Ishikawa (cell line): ENCODE measurements at regions not wholly inside any gene's neighbourhood (a gene's known extent, or its start where the extent isn't known, plus 50 kb on each side); places are given as distances from the start of the nearest gene placed in this dataset.

Experiments used
- CEBPB ChIP-seq: IDR thresholded peaks from 2 replicates; pipeline ENCODE4 v1.6.1; 2012
- CREB1 ChIP-seq: IDR thresholded peaks from 2 replicates; pipeline ENCODE4 v1.6.1; 2012; ENCODE audit warnings: low read depth
- EGR1 ChIP-seq: IDR thresholded peaks from 2 replicates; pipeline ENCODE4 v1.6.1; 2012
- EP300 ChIP-seq: IDR thresholded peaks from 2 replicates; pipeline ENCODE4 v1.6.1; 2012; ENCODE audit warnings: borderline replicate concordance
- FOXM1 ChIP-seq: IDR thresholded peaks from 2 replicates; pipeline ENCODE4 v1.6.1; 2012; ENCODE audit warnings: low read depth, borderline replicate concordance
- MAX ChIP-seq: IDR thresholded peaks from 2 replicates; pipeline ENCODE4 v1.6.1; 2012
- NFIC ChIP-seq: IDR thresholded peaks from 2 replicates; pipeline ENCODE4 v1.6.1; 2012
- RAD21 ChIP-seq: IDR thresholded peaks from 2 replicates; pipeline ENCODE4 v1.6.1; 2012; ENCODE audit warnings: low read depth
- REST ChIP-seq: IDR thresholded peaks from 2 replicates; pipeline ENCODE4 v1.6.1; 2012; ENCODE audit warnings: low read depth, mild to moderate bottlenecking
- TAF1 ChIP-seq: IDR thresholded peaks from 2 replicates; pipeline ENCODE4 v1.6.1; 2012; ENCODE audit warnings: low read depth, mild to moderate bottlenecking
- TCF12 ChIP-seq: IDR thresholded peaks from 2 replicates; pipeline ENCODE4 v1.6.1; 2012; ENCODE audit warnings: low read depth
- TEAD4 ChIP-seq: IDR thresholded peaks from 2 replicates; pipeline ENCODE4 v1.6.1; 2012
- YY1 ChIP-seq: IDR thresholded peaks from 2 replicates; pipeline ENCODE4 v1.6.1; 2012; ENCODE audit warnings: low read depth
- ZBTB7A ChIP-seq: IDR thresholded peaks from 2 replicates; pipeline ENCODE4 v1.6.1; 2012; ENCODE audit warnings: low read depth
- TF ChIP-seq, protein P1 (sequence below): IDR thresholded peaks from 2 replicates; pipeline ENCODE4 v1.6.1; 2012

GRCh38 chrX:43566170-43566569 is 89.9 kb upstream of the MAOA start:
- TF ChIP-seq EGR1, result no peak
- TF ChIP-seq CEBPB, result no peak
- TF ChIP-seq EP300, result no peak
- no peak for TF ChIP-seq ZBTB7A
- no peak for TF ChIP-seq TAF1
- no peak for TF ChIP-seq MAX
- TF ChIP-seq YY1, result no peak
- TF ChIP-seq TCF12, result no peak
- TF ChIP-seq, protein P1, sequence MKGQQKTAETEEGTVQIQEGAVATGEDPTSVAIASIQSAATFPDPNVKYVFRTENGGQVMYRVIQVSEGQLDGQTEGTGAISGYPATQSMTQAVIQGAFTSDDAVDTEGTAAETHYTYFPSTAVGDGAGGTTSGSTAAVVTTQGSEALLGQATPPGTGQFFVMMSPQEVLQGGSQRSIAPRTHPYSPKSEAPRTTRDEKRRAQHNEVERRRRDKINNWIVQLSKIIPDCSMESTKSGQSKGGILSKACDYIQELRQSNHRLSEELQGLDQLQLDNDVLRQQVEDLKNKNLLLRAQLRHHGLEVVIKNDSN, result no peak
- no peak for TF ChIP-seq REST
- TF ChIP-seq NFIC, result no peak
- no peak for TF ChIP-seq RAD21
- no peak for TF ChIP-seq CREB1

- TF ChIP-seq FOXM1 (no peak), EP300 (no peak), EGR1 (no peak)
Observed at GRCh38 chrX:43573441-43574015, 82.6 kb upstream of the MAOA start.

DNA sequence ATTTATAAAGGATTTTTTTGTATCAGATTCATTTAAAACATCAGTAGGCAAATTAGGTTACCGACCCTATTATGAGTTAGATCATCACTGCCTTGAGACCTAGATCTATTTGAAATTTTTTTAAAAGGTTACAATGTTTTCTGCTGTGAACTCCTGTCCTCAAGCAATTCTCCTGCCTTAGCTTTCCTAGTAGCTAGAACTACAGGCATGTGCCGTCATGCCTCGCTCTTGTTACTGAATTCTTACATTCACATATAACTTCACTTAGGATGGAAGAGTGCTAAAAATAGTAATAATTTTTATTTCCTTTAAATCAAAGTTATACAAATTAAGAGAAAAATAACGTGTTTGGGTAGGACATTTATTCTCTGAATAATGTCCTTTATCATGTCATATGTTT is 75.5 kb upstream of the MAOA start:
- TF ChIP-seq, protein P1, result no peak
- TF ChIP-seq NFIC (no peak), ZBTB7A (no peak), TCF12 (no peak), MAX (no peak), TEAD4 (no peak), FOXM1 (no peak), EP300 (no peak), RAD21 (no peak), YY1 (no peak), REST (no peak), CREB1 (no peak), EGR1 (no peak), TAF1 (no peak)

DNA sequence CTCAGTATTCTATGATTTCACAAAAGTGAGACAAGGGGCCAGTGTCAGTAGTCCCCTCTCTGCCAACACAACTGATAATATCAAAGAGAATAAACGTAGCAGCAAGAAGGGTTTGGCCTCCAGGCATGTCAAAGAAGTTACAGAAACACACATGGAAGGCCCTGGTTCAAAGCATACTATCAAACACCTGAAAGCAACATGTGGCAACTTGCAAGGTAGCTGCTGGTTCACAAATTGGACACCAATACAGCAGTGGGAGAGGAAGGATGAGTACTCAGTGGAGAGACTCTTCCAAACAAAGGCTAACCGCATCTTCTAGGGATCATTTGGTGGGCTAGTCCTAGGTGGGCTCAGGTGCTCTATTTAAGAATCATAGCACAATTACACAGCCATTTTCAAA is 74.9 kb upstream of the MAOA start:
- TF ChIP-seq ZBTB7A (no peak), CEBPB (no peak), REST (no peak), NFIC (no peak), FOXM1 (no peak), EGR1 (no peak), MAX (no peak), YY1 (no peak), TCF12 (no peak), EP300 (no peak), TEAD4 (no peak), CREB1 (no peak), RAD21 (no peak), TAF1 (no peak)
- TF ChIP-seq, protein P1, result no peak
